ENCODE measurements at regions not wholly inside any gene's neighbourhood (a gene's known extent, or its start where the extent isn't known, plus 50 kb on each side); places are given as distances from the start of the nearest gene placed in this dataset.

DNA sequence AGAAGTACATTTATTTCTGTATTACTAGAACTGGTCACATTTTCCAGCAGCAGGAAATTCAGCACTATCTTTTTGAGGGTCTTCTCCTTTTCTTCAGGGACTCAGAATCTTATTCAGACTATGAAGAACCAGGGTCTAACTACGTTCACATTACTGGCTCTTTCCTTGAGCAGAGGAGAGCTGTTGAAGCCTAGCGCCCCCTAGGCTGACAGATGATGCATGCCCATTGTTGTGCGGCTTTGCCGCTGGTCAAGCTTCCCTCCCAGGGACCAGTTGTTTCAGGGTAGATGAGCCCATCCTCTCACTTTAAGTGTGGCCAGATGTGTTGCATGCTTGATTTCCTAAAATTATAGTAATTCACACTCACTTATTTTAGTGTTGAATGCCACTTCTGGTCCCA, 168.2 kb upstream of the PDGFD start:
- peak; percentile 32 for TF ChIP-seq CTCF (IDR thresholded peaks at IDR 0.05; ENCODE audit: borderline replicate concordance, extremely low read depth, low read length, poor library complexity, severe bottlenecking)
- TF ChIP-seq EZH2 (IDR thresholded peaks at IDR 0.05; ENCODE audit: borderline replicate concordance, low read depth, low read length, severe bottlenecking): no peak

Data from DND-41 (cell line).